ENCODE measurements at regions not wholly inside any gene's neighbourhood (a gene's known extent, or its start where the extent isn't known, plus 50 kb on each side); places are given as distances from the start of the nearest gene placed in this dataset.

- WGBS, 2 donors (ENCODE audit: low coverage in 1 of 2) = 72 to 83% methylated on average over 1 of the region's 1 CpG
- no peaks in the 10 kb centered on the region for H3K9me3 ChIP-seq
- no peak for DNase-seq
- H3K27ac ChIP-seq = no peak overlapping the region
- no peak overlapping the region for H3K4me3 ChIP-seq
- peaks cover 0 to 13% (median 0%) of the 10 kb centered on the region in 4 donors for H3K4me1 ChIP-seq
- TF ChIP-seq CTCF (IDR thresholded peaks at IDR 0.05) = no peak
- no peak for TF ChIP-seq EP300 (IDR thresholded peaks at IDR 0.05; ENCODE audit: low read depth)
- no peak for TF ChIP-seq POLR2AphosphoS5 (IDR thresholded peaks at IDR 0.05)
- TF ChIP-seq POLR2A (IDR thresholded peaks at IDR 0.05) = no peak
- H3K36me3 ChIP-seq = no peaks in the 10 kb centered on the region
- no peaks in the 10 kb centered on the region for H3K27me3 ChIP-seq
- in situ Hi-C loops (cut with MboI; ENCODE audit: low pct_ligation_motif_present in 1 of 4, low pct_unique_long_range_greater_than_20kb in 1 of 4, low sequenced_read_pairs in 3 of 4) (no loop called here), intact Hi-C loops (cut with DNase I; ENCODE audit: low total_unique reads) (no loop called here)
Measured at GRCh38 chr6:74863968-74864367, 341.9 kb downstream of the COL12A1 start.

GRCh38 chr6:74860456-74860855, 345.4 kb downstream of the COL12A1 start:
- no peak overlapping the region for H3K27ac ChIP-seq
- DNase-seq = no peak
- in situ Hi-C loops (cut with MboI; ENCODE audit: low pct_ligation_motif_present in 1 of 4, low pct_unique_long_range_greater_than_20kb in 1 of 4, low sequenced_read_pairs in 3 of 4) (no loop called here), intact Hi-C loops (cut with DNase I; ENCODE audit: low total_unique reads) (no loop called here)
- H3K4me1 ChIP-seq = peaks cover 0 to 2% (median 0%) of the 10 kb centered on the region in 4 donors
- no peaks in the 10 kb centered on the region for H3K9me3 ChIP-seq
- no peaks in the 10 kb centered on the region for H3K36me3 ChIP-seq
- H3K27me3 ChIP-seq = no peaks in the 10 kb centered on the region
- TF ChIP-seq CTCF (IDR thresholded peaks at IDR 0.05) (no peak), EP300 (IDR thresholded peaks at IDR 0.05; ENCODE audit: low read depth) (no peak), POLR2AphosphoS5 (IDR thresholded peaks at IDR 0.05) (no peak), POLR2A (IDR thresholded peaks at IDR 0.05) (no peak)
- no peak overlapping the region for H3K4me3 ChIP-seq

GRCh38 chr6:74857157-74857556, 348.7 kb downstream of the COL12A1 start:
- DNase-seq = no peak
- 68 to 73% methylated on average over 3 of the region's 3 CpGs for WGBS, 2 donors (ENCODE audit: low coverage in 1 of 2)
- Histone ChIP-seq H3K9me3 (no peaks in the 10 kb centered on the region), H3K27me3 (no peaks in the 10 kb centered on the region), H3K27ac (no peak overlapping the region), H3K36me3 (no peaks in the 10 kb centered on the region), H3K4me1 (no peaks in the 10 kb centered on the region), H3K4me3 (no peak overlapping the region)
- in situ Hi-C loops (cut with MboI; ENCODE audit: low pct_ligation_motif_present in 1 of 4, low pct_unique_long_range_greater_than_20kb in 1 of 4, low sequenced_read_pairs in 3 of 4) (no loop called here), intact Hi-C loops (cut with DNase I; ENCODE audit: low total_unique reads) (no loop called here)
- TF ChIP-seq EP300 (IDR thresholded peaks at IDR 0.05; ENCODE audit: low read depth) = no peak
- no peak for TF ChIP-seq CTCF (IDR thresholded peaks at IDR 0.05)
- TF ChIP-seq POLR2A (IDR thresholded peaks at IDR 0.05) = no peak
- no peak for TF ChIP-seq POLR2AphosphoS5 (IDR thresholded peaks at IDR 0.05)

GRCh38 chr6:74853991-74854390, 351.9 kb downstream of the COL12A1 start:
- Histone ChIP-seq H3K4me1 (no peaks in the 10 kb centered on the region), H3K9me3 (no peaks in the 10 kb centered on the region), H3K27ac (no peak overlapping the region), H3K4me3 (no peak overlapping the region), H3K27me3 (no peaks in the 10 kb centered on the region), H3K36me3 (no peaks in the 10 kb centered on the region)
- no peak for DNase-seq
- in situ Hi-C loops (cut with MboI; ENCODE audit: low pct_ligation_motif_present in 1 of 4, low pct_unique_long_range_greater_than_20kb in 1 of 4, low sequenced_read_pairs in 3 of 4) (no loop called here), intact Hi-C loops (cut with DNase I; ENCODE audit: low total_unique reads) (no loop called here)
- no peak for TF ChIP-seq CTCF (IDR thresholded peaks at IDR 0.05)
- TF ChIP-seq POLR2AphosphoS5 (IDR thresholded peaks at IDR 0.05) = no peak
- no peak for TF ChIP-seq POLR2A (IDR thresholded peaks at IDR 0.05)

Measured in transverse colon (tissue), 4 donors.